H9 (cell line): ENCODE measurements at regions not wholly inside any gene's neighbourhood (a gene's known extent, or its start where the extent isn't known, plus 50 kb on each side); places are given as distances from the start of the nearest gene placed in this dataset.

Source experiments
- DNase-seq: peaks from one replicate; pipeline ENCODE4 v3.0.0-alpha.2; 2017
- H2AFZ ChIP-seq: one replicate; pipeline ENCODE4 v1.6.1; 2013; ENCODE audit warnings: mild to moderate bottlenecking, low read length, control low read depth, moderate library complexity
- H2AK5ac ChIP-seq: 2 replicates; pipeline ENCODE4 v1.6.1; 2013; ENCODE audit warnings: low read length, control low read depth, mixed read lengths; ENCODE audit not compliant: insufficient read length
- H2BK120ac ChIP-seq: one replicate; pipeline ENCODE4 v1.6.1; 2013; ENCODE audit warnings: low read depth, mild to moderate bottlenecking, low read length, control low read depth, inconsistent platforms; ENCODE audit not compliant: poor library complexity, severe bottlenecking
- H2BK12ac ChIP-seq: 2 replicates; pipeline ENCODE4 v1.6.1; 2013; ENCODE audit warnings: low read length, control low read depth, mixed read lengths, low read depth; ENCODE audit not compliant: insufficient read length
- H2BK15ac ChIP-seq: 2 replicates; pipeline ENCODE4 v1.6.1; 2013; ENCODE audit warnings: low read depth, low read length, control low read depth
- H2BK20ac ChIP-seq: one replicate; pipeline ENCODE4 v1.6.1; 2013; ENCODE audit warnings: low read depth, mild to moderate bottlenecking, low read length, control low read depth, inconsistent platforms; ENCODE audit not compliant: poor library complexity, severe bottlenecking
- H2BK5ac ChIP-seq: 2 replicates; pipeline ENCODE4 v1.6.1; 2013; ENCODE audit warnings: low read length, control low read depth, mixed read lengths; ENCODE audit not compliant: insufficient read length
- H3K14ac ChIP-seq: 2 replicates; pipeline ENCODE4 v1.6.1; 2013; ENCODE audit warnings: low read length, control low read depth; ENCODE audit not compliant: insufficient read depth
- H3K18ac ChIP-seq: 2 replicates; pipeline ENCODE4 v1.6.1; 2013; ENCODE audit warnings: low read depth, mild to moderate bottlenecking, mixed read lengths, low read length, control low read depth; ENCODE audit not compliant: insufficient read length
- H3K23ac ChIP-seq: 2 replicates; pipeline ENCODE4 v1.6.1; 2013; ENCODE audit warnings: low read length, control low read depth, mixed read lengths, low read depth; ENCODE audit not compliant: insufficient read length
- H3K23me2 ChIP-seq: 2 replicates; pipeline ENCODE4 v1.6.1; 2013; ENCODE audit warnings: low read depth, mild to moderate bottlenecking, mixed read lengths, low read length, control low read depth; ENCODE audit not compliant: insufficient read length, poor library complexity, severe bottlenecking
- H3K27ac ChIP-seq: 2 replicates; pipeline ENCODE4 v1.5.1; 2013; ENCODE audit warnings: low read length, control low read depth, mixed read lengths, low read depth; ENCODE audit not compliant: insufficient read length
- H3K27me3 ChIP-seq: 2 replicates; pipeline ENCODE4 v1.6.1; 2013; ENCODE audit warnings: low read length, control low read depth, inconsistent platforms; ENCODE audit not compliant: insufficient read depth
- H3K4ac ChIP-seq: 2 replicates; pipeline ENCODE4 v1.6.1; 2013; ENCODE audit warnings: low read depth, mild to moderate bottlenecking, control low read depth, inconsistent platforms, low read length, moderate library complexity
- H3K4me1 ChIP-seq: 2 replicates; pipeline ENCODE4 v1.6.1; 2013; ENCODE audit warnings: low read length, control low read depth, inconsistent platforms; ENCODE audit not compliant: insufficient read depth
- H3K4me2 ChIP-seq: 2 replicates; pipeline ENCODE4 v1.6.1; 2013; ENCODE audit warnings: low read length, control low read depth, mixed read lengths; ENCODE audit not compliant: insufficient read length, insufficient read depth
- H3K56ac ChIP-seq: 2 replicates; pipeline ENCODE4 v1.6.1; 2013; ENCODE audit warnings: low read depth, mild to moderate bottlenecking, mixed read lengths, low read length, control low read depth; ENCODE audit not compliant: insufficient read length
- H3K79me1 ChIP-seq: 2 replicates; pipeline ENCODE4 v1.6.1; 2013; ENCODE audit warnings: low read depth, mild to moderate bottlenecking, moderate library complexity, low read length, control low read depth, inconsistent platforms; ENCODE audit not compliant: insufficient read depth, poor library complexity, severe bottlenecking
- H3K79me2 ChIP-seq: 2 replicates; pipeline ENCODE4 v1.6.1; 2013; ENCODE audit warnings: low read length, control low read depth, inconsistent platforms; ENCODE audit not compliant: insufficient read depth
- H3K9ac ChIP-seq: 2 replicates; pipeline ENCODE4 v1.6.1; 2013; ENCODE audit warnings: low read length, control low read depth, mixed read lengths; ENCODE audit not compliant: insufficient read length; ENCODE audit errors: extremely low read depth
- H3K9me3 ChIP-seq: one replicate; pipeline ENCODE4 v1.6.1; 2013; ENCODE audit warnings: low read depth, low read length, inconsistent platforms; ENCODE audit not compliant: control insufficient read depth
- H3T11ph ChIP-seq: one replicate; pipeline ENCODE4 v1.6.1; 2013; ENCODE audit warnings: mild to moderate bottlenecking, low read length, control low read depth, inconsistent platforms
- H4K20me1 ChIP-seq: one replicate; pipeline ENCODE4 v1.6.1; 2013; ENCODE audit not compliant: control insufficient read depth, insufficient read length, insufficient read depth
- H4K5ac ChIP-seq: 2 replicates; pipeline ENCODE4 v1.6.1; 2013; ENCODE audit warnings: low read depth, mild to moderate bottlenecking, mixed read lengths, low read length, control low read depth; ENCODE audit not compliant: insufficient read length
- H4K8ac ChIP-seq: replicated peaks from 2 replicates; pipeline ENCODE4 v1.6.1; 2013; ENCODE audit warnings: low read length, control low read depth, mixed read lengths, low read depth; ENCODE audit not compliant: insufficient read length
- H4K91ac ChIP-seq: 2 replicates; pipeline ENCODE4 v1.6.1; 2013; ENCODE audit warnings: low read depth, mild to moderate bottlenecking, moderate library complexity, mixed read lengths, low read length, control low read depth; ENCODE audit not compliant: insufficient read length
- H3K27ac Mint-ChIP-seq, 3 experiments: 2 replicates in 2 of 3; 3 replicates in 1 of 3; pipeline ENCODE4 v1.8.0; 2020 to 2021; ENCODE audit warnings: mixed read lengths in 3 of 3, mild to moderate bottlenecking in 1 of 3, moderate library complexity in 1 of 3
- H3K27me3 Mint-ChIP-seq: 2 replicates; pipeline ENCODE4 v1.8.0; 2021; ENCODE audit warnings: low read depth, mild to moderate bottlenecking, moderate library complexity, mixed read lengths
- H3K36me3 Mint-ChIP-seq, 3 experiments: 2 replicates in 2 of 3; 3 replicates in 1 of 3; pipeline ENCODE4 v1.8.0; 2020 to 2021; ENCODE audit warnings: low read depth in 3 of 3, mixed read lengths in 3 of 3; ENCODE audit not compliant: insufficient read depth in 1 of 3
- H3K4me1 Mint-ChIP-seq, 2 experiments: 2 replicates each; pipeline ENCODE4 v1.8.0; 2020; ENCODE audit warnings: mixed read lengths in 2 of 2
- H3K4me3 Mint-ChIP-seq, 2 experiments: 2 replicates in 1 of 2; 3 replicates in 1 of 2; pipeline ENCODE4 v1.8.0; 2020 to 2021; ENCODE audit warnings: mild to moderate bottlenecking in 2 of 2, mixed read lengths in 2 of 2, moderate library complexity in 1 of 2
- H3K9me3 Mint-ChIP-seq, 2 experiments: 2 replicates in 1 of 2; 3 replicates in 1 of 2; pipeline ENCODE4 v1.8.0; 2020; ENCODE audit warnings: mild to moderate bottlenecking in 2 of 2, mixed read lengths in 2 of 2, moderate library complexity in 1 of 2
- WGBS: extraction: QIAGEN DNeasy Blood & Tissue Kit; methylation state at CpG from one replicate; pipeline ENCODE4 v1.1.7; 2013; ENCODE audit warnings: missing lambda C conversion rate, low lambda C conversion rate, mixed read lengths; ENCODE audit not compliant: insufficient read length; ENCODE audit errors: extremely low coverage; 5-methylcytosine and 5-hydroxymethylcytosine counted together
- TF ChIP-seq, protein P1 (sequence below): fragments of 200-600 bp; sonication (generic); conservative IDR thresholded peaks from 3 replicates; pipeline ENCODE4 v1.8.0; 2021; ENCODE audit warnings: antibody characterized with exemption, mild to moderate bottlenecking

DNA sequence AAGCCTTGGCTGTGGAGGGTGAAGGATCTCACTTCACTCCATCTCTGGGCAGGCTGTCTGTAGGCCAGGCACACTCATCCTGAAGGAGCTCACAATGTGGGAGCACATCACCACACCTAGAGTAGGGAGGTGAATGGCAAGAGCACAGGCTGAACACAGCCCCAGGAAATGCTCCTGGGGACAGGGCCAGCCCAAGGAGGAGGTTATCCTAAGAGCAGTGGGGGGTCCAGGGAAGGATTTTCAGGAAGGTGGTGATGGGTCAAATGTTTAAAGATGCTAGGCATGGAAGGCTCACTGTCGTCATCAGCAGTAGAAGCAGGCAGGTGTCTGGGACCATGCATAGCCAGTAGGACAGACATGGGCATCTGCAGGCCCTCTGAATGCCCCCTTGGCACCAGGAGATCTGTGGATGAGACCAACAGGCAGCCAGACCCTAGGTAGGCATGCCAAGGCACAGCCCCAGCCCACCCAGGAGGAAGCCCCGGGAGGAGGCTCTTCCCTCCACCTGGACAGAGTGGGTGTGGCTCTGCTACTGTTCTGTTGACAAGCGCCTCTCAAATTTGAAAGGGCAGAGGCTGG is 91.7 kb upstream of the RAB6C start:
- Histone ChIP-seq H2BK12ac (no peak overlapping the region), H2BK20ac (no peak overlapping the region), H3K4ac (no peak overlapping the region), H3T11ph (no peak overlapping the region), H3K4me2 (no peak overlapping the region), H3K27ac (no peak overlapping the region), H3K27me3 (no peaks in the 10 kb centered on the region), H4K20me1 (no peaks in the 10 kb centered on the region), H3K9ac (no peak overlapping the region), H4K5ac (no peak overlapping the region), H3K18ac (no peak overlapping the region), H4K8ac (no peak overlapping the region), H3K9me3 (no peaks in the 10 kb centered on the region), H2AK5ac (no peak overlapping the region), H3K79me2 (no peaks in the 10 kb centered on the region), H3K56ac (no peak overlapping the region), H2BK15ac (no peak overlapping the region), H2BK5ac (no peak overlapping the region), H3K23ac (no peak overlapping the region), H3K14ac (no peak overlapping the region), H3K4me1 (peaks cover 2% of the 10 kb centered on the region; the same call in 1 of the 2 replicates), H2BK120ac (no peak overlapping the region), H3K23me2 (no peaks in the 10 kb centered on the region), H3K79me1 (no peaks in the 10 kb centered on the region), H2AFZ (no peak overlapping the region), H4K91ac (no peak overlapping the region)
- H3K4me3 Mint-ChIP-seq: no peak overlapping the region
- WGBS: no CpG with 5 or more reads among the region's 3 CpGs
- peaks cover 23% of the 10 kb centered on the region for H3K27me3 Mint-ChIP-seq
- no peak for DNase-seq
- TF ChIP-seq, protein P1, sequence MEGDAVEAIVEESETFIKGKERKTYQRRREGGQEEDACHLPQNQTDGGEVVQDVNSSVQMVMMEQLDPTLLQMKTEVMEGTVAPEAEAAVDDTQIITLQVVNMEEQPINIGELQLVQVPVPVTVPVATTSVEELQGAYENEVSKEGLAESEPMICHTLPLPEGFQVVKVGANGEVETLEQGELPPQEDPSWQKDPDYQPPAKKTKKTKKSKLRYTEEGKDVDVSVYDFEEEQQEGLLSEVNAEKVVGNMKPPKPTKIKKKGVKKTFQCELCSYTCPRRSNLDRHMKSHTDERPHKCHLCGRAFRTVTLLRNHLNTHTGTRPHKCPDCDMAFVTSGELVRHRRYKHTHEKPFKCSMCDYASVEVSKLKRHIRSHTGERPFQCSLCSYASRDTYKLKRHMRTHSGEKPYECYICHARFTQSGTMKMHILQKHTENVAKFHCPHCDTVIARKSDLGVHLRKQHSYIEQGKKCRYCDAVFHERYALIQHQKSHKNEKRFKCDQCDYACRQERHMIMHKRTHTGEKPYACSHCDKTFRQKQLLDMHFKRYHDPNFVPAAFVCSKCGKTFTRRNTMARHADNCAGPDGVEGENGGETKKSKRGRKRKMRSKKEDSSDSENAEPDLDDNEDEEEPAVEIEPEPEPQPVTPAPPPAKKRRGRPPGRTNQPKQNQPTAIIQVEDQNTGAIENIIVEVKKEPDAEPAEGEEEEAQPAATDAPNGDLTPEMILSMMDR: no peak
- no peak overlapping the region; a peak in 1 of 7 replicates for H3K27ac Mint-ChIP-seq
- peaks cover 37 to 41% of the 10 kb centered on the region in 2 experiments for H3K4me1 Mint-ChIP-seq
- H3K9me3 Mint-ChIP-seq: peaks cover 0 to 2% of the 10 kb centered on the region in 2 experiments; a peak in 1 of 5 replicates
- no peaks in the 10 kb centered on the region; a peak in 1 of 7 replicates for H3K36me3 Mint-ChIP-seq
